SK-N-SH (cell line): ENCODE measurements at regions not wholly inside any gene's neighbourhood (a gene's known extent, or its start where the extent isn't known, plus 50 kb on each side); places are given as distances from the start of the nearest gene placed in this dataset.

Experiments
- CTCF ChIA-PET: fragments of 300-600, 350-600 bp; formaldehyde crosslinking; extraction: SDS; loops from one replicate; lab custom pipeline; 2021; lab: Yijun Ruan, JAX
- POLR2A ChIA-PET: fragments of 350-600 bp; sonication (Branson Sonifier 250); formaldehyde crosslinking; extraction: SDS; loops from one replicate; lab custom pipeline; 2020; ENCODE audit warnings: antibody characterized with exemption, inconsistent platforms; lab: Yijun Ruan, JAX
- DNase-seq: peaks from one replicate; pipeline ENCODE4 v3.0.0; 2012
- H2AFZ ChIP-seq: fragments of 200-600 bp; sonication (generic); 2 replicates; pipeline ENCODE4 v1.8.1; 2016; ENCODE audit warnings: antibody characterized with exemption, mild to moderate bottlenecking, low read depth
- H3F3A ChIP-seq: fragments of 200-600 bp; sonication (generic); replicated peaks from 2 replicates; pipeline ENCODE3; 2016; ENCODE audit warnings: antibody characterized with exemption, mild to moderate bottlenecking; ENCODE audit not compliant: insufficient read depth
- H3K27ac ChIP-seq, 2 experiments: fragments of 200-500 bp in 1 of 2; fragments of 200-600 bp in 1 of 2; sonication (Bioruptor generic) in 1 of 2; sonication (generic), shearing (Covaris generic) in 1 of 2; 2 replicates each; pipeline versions ENCODE4 v1.5.1 to v1.6.1; 2014 to 2016; ENCODE audit warnings: low read depth in 2 of 2, inconsistent platforms in 1 of 2, low read length in 1 of 2, mild to moderate bottlenecking in 1 of 2, mixed read lengths in 1 of 2
- H3K27me3 ChIP-seq: fragments of 200-600 bp; sonication (generic), shearing (Covaris generic); 2 replicates; pipeline ENCODE4 v1.6.1; 2016; ENCODE audit warnings: mixed run types; ENCODE audit not compliant: insufficient read depth
- H3K36me3 ChIP-seq, 2 experiments: fragments of 200-500 bp in 1 of 2; fragments of 200-600 bp in 1 of 2; sonication (Bioruptor generic) in 1 of 2; sonication (generic) in 1 of 2; replicated peaks in 1 of 2; 2 replicates each; pipeline versions ENCODE3 to v1.5.1; 2014 to 2016; ENCODE audit warnings: low read length in 1 of 2, mild to moderate bottlenecking in 1 of 2; ENCODE audit not compliant: insufficient read depth in 2 of 2, control insufficient read depth in 1 of 2
- H3K4me1 ChIP-seq, 2 experiments: fragments of 200-500 bp in 1 of 2; fragments of 200-600 bp in 1 of 2; sonication (Bioruptor generic) in 1 of 2; sonication (generic), shearing (Covaris generic) in 1 of 2; 2 replicates each; pipeline versions ENCODE4 v1.5.1 to v1.6.1; 2014 to 2016; ENCODE audit warnings: low read depth in 1 of 2, low read length in 1 of 2, mixed run types in 1 of 2; ENCODE audit not compliant: insufficient read depth in 2 of 2, control insufficient read depth in 1 of 2
- H3K4me2 ChIP-seq: fragments of 200-600 bp; sonication (generic), shearing (Covaris generic); 2 replicates; pipeline ENCODE4 v1.6.1; 2017; ENCODE audit warnings: mixed run types
- H3K4me3 ChIP-seq, 2 experiments: fragments of 200-500 bp in 1 of 2; fragments of 200-600 bp in 1 of 2; sonication (Bioruptor generic) in 1 of 2; sonication (generic), shearing (Covaris generic) in 1 of 2; 2 replicates each; pipeline versions ENCODE4 v1.5.1 to v1.8.1; 2014 to 2016; ENCODE audit warnings: low read depth in 2 of 2, inconsistent platforms in 1 of 2, low read length in 1 of 2, mild to moderate bottlenecking in 1 of 2, mixed read lengths in 1 of 2, moderate library complexity in 1 of 2
- H3K79me2 ChIP-seq: fragments of 200-600 bp; sonication (generic); 2 replicates; pipeline ENCODE4 v1.8.1; 2017; ENCODE audit warnings: mild to moderate bottlenecking; ENCODE audit not compliant: insufficient read depth
- H3K9ac ChIP-seq: fragments of 200-600 bp; sonication (generic); 2 replicates; pipeline ENCODE4 v1.6.1; 2017; ENCODE audit warnings: mixed run types
- H3K9me2 ChIP-seq: fragments of 200-600 bp; sonication (generic); 2 replicates; pipeline ENCODE4 v1.6.1; 2017; ENCODE audit warnings: mixed run types
- H3K9me3 ChIP-seq: fragments of 200-600 bp; sonication (generic); 2 replicates; pipeline ENCODE4 v1.6.1; 2017; ENCODE audit warnings: mixed run types, mild to moderate bottlenecking, moderate library complexity
- H4K20me1 ChIP-seq: fragments of 200-600 bp; sonication (generic); 2 replicates; pipeline ENCODE4 v1.6.1; 2017; ENCODE audit warnings: mild to moderate bottlenecking, mixed run types; ENCODE audit not compliant: insufficient read depth
- CTCF ChIP-seq: fragments of 200-600 bp; sonication (generic); IDR thresholded peaks from 2 replicates; pipeline ENCODE4 v1.6.1; 2017; ENCODE audit warnings: antibody characterized with exemption, mild to moderate bottlenecking, moderate library complexity
- EP300 ChIP-seq, 2 experiments: IDR thresholded peaks; 2 replicates each; pipeline versions ENCODE4 v1.4.0 to v1.6.1; 2012; ENCODE audit warnings: borderline replicate concordance in 1 of 2, low read depth in 1 of 2, low read length in 1 of 2
- IRF3 ChIP-seq: fragments of 150-350 bp; IDR thresholded peaks from 2 replicates; pipeline ENCODE4 v1.6.1; 2016; ENCODE audit warnings: mild to moderate bottlenecking, low read depth, low read length
- JUND ChIP-seq: IDR thresholded peaks from 2 replicates; pipeline ENCODE4 v1.4.0; 2012
- MEF2A ChIP-seq: IDR thresholded peaks from 2 replicates; pipeline ENCODE4 v1.4.0; 2012; ENCODE audit warnings: low read depth, borderline replicate concordance
- NFIC ChIP-seq: IDR thresholded peaks from 2 replicates; pipeline ENCODE4 v1.4.0; 2012; ENCODE audit warnings: borderline replicate concordance
- NRF1 ChIP-seq: IDR thresholded peaks from 2 replicates; pipeline ENCODE4 v1.6.1; 2012; ENCODE audit warnings: low read depth, mild to moderate bottlenecking, low read length
- PBX3 ChIP-seq: IDR thresholded peaks from 2 replicates; pipeline ENCODE4; 2012
- RAD21 ChIP-seq: IDR thresholded peaks from 2 replicates; pipeline ENCODE4 v1.6.1; 2012; ENCODE audit warnings: mild to moderate bottlenecking, low read length
- RCOR1 ChIP-seq: fragments of 150-350 bp; IDR thresholded peaks from 2 replicates; pipeline ENCODE4 v1.6.1; 2017; ENCODE audit warnings: antibody characterized with exemption, low read length
- RXRA ChIP-seq: IDR thresholded peaks from 2 replicates; pipeline ENCODE4 v1.4.0; 2012; ENCODE audit warnings: low read depth, mild to moderate bottlenecking, borderline replicate concordance
- SIN3A ChIP-seq: IDR thresholded peaks from 2 replicates; pipeline ENCODE4 v1.6.1; 2012; ENCODE audit warnings: low read depth, mild to moderate bottlenecking, low read length, moderate library complexity, borderline replicate concordance
- USF1 ChIP-seq: IDR thresholded peaks from 2 replicates; pipeline ENCODE4 v1.4.0; 2012; ENCODE audit warnings: low read depth, borderline replicate concordance
- USF2 ChIP-seq: fragments of 150-350 bp; IDR thresholded peaks from 2 replicates; pipeline ENCODE4 v1.6.1; 2017; ENCODE audit warnings: antibody characterized with exemption, low read length, low read depth, borderline replicate concordance
- YY1 ChIP-seq: IDR thresholded peaks from 2 replicates; pipeline ENCODE4 v1.4.0; 2012; ENCODE audit warnings: low read depth, mild to moderate bottlenecking
- ZBTB33 ChIP-seq: IDR thresholded peaks from 2 replicates; pipeline ENCODE4 v1.4.0; 2012; ENCODE audit warnings: low read depth, borderline replicate concordance
- WGBS: methylation state at CpG from one replicate; pipeline ENCODE4 v1.1.6; 2017; ENCODE audit warnings: low lambda C conversion rate; 5-methylcytosine and 5-hydroxymethylcytosine counted together

GRCh38 chr4:41321216-41321945, 64.7 kb downstream of the UCHL1 start:
- H3K79me2 ChIP-seq = no peaks in the 10 kb centered on the region
- DNase-seq = no peak
- TF ChIP-seq SIN3A (no peak), USF2 (no peak)
- TF ChIP-seq, all 33 proteins: peak for 0
- no peaks in the 10 kb centered on the region for H3K36me3 ChIP-seq
- no peaks in the 10 kb centered on the region for H3F3A ChIP-seq
- CTCF ChIA-PET = interaction anchor here (1.0 to 2.0 kb wide), 2 partner anchors 18 to 340 kb away, joined by 3 to 6 read pairs; no protein-coding TSS in a partner anchor
- no peak overlapping the region for H3K4me3 ChIP-seq
- H3K27me3 ChIP-seq = no peaks in the 10 kb centered on the region
- H3K9ac ChIP-seq = no peak overlapping the region
- POLR2A ChIA-PET = no interaction called here
- H3K4me2 ChIP-seq = no peak overlapping the region
- no peaks in the 10 kb centered on the region for H3K4me1 ChIP-seq
- no peaks in the 10 kb centered on the region for H3K9me3 ChIP-seq
- no peak overlapping the region for H3K27ac ChIP-seq
- no peaks in the 10 kb centered on the region for H4K20me1 ChIP-seq
- H3K9me2 ChIP-seq = no peaks in the 10 kb centered on the region
- H2AFZ ChIP-seq = no peak overlapping the region

GRCh38 chr4:41322617-41323016, 65.9 kb downstream of the UCHL1 start:
- Histone ChIP-seq H2AFZ (no peak overlapping the region), H3K27ac (no peak overlapping the region), H3F3A (no peaks in the 10 kb centered on the region), H3K9me2 (no peaks in the 10 kb centered on the region), H3K27me3 (no peaks in the 10 kb centered on the region), H4K20me1 (no peaks in the 10 kb centered on the region), H3K4me3 (no peak overlapping the region), H3K36me3 (no peaks in the 10 kb centered on the region), H3K9ac (no peak overlapping the region), H3K4me2 (no peak overlapping the region), H3K9me3 (no peaks in the 10 kb centered on the region), H3K4me1 (no peaks in the 10 kb centered on the region), H3K79me2 (no peaks in the 10 kb centered on the region)
- WGBS = 40% methylated on average over 4 of the region's 4 CpGs
- TF ChIP-seq NRF1 (no peak), ZBTB33 (no peak), JUND (no peak), RCOR1 (no peak), NFIC (no peak), USF1 (no peak), MEF2A (no peak), CTCF (no peak), PBX3 (no peak), RAD21 (no peak), YY1 (no peak), IRF3 (no peak), SIN3A (no peak), EP300 (IDR thresholded peaks at IDR 0.05; ENCODE audit: borderline replicate concordance in 1 of 2, low read depth in 1 of 2, low read length in 1 of 2) (no peak), RXRA (no peak)
- no peak for DNase-seq
- CTCF ChIA-PET = interaction anchor here (0.9 kb wide), 1 partner anchor 17 kb away, joined by 4 read pairs; no protein-coding TSS in a partner anchor
- POLR2A ChIA-PET = no interaction called here
